HG03565 (cell line): ENCODE measurements at regions not wholly inside any gene's neighbourhood (a gene's known extent, or its start where the extent isn't known, plus 50 kb on each side); places are given as distances from the start of the nearest gene placed in this dataset.
"Not testable (repeated sequence)": the region's sequence is repeated elsewhere in the genome, so short reads cannot be mapped to it uniquely, and the experiment has no call there.

Experiments used
- ATAC-seq: cut with Tn5 transposase; IDR thresholded peaks from one replicate; pipeline ENCODE4 v1.9.1; 2021; ENCODE audit warnings: mild to moderate bottlenecking, moderate library complexity; ENCODE audit not compliant: unreplicated experiment

DNA sequence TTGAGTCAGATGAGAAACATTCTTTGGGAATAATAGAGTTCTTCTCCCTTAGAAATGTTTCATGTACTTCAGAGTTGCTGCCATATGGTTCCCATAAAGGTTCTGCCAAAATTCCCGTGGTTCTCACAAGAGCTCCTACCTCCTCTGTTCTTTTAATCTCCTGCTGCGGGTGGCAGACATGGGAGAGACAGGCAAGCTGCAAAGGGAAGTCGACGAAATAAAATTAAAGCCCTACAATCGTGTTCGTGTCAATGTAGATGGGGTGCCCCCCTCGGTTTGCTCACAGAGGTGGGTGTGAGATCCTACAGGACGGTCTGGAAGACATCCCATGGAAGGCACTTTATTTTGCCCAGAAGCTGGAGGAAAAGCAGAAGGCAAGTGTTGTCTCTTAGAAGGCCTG, 276.0 kb downstream of the RWDD3 start:
- no peak for ATAC-seq

DNA sequence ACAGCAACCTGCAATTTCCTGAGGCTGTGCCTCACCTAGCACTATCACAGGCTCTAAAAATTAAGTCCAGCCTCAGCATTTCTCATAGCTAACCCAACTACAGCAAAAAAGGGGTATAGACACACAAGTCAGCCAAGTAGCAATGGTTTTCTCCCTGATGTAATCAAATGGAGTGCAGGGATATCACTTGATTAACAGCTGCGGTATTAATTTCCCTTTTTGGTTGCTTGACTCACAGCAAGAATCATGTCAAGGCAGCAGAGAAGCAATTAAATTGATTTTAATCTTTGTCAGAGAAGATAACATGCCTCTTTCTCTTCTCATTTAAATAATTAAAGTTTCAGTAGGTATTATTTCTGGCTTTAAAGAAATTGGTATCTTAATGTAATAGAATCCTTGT, 278.9 kb downstream of the RWDD3 start:
- no peak for ATAC-seq

DNA sequence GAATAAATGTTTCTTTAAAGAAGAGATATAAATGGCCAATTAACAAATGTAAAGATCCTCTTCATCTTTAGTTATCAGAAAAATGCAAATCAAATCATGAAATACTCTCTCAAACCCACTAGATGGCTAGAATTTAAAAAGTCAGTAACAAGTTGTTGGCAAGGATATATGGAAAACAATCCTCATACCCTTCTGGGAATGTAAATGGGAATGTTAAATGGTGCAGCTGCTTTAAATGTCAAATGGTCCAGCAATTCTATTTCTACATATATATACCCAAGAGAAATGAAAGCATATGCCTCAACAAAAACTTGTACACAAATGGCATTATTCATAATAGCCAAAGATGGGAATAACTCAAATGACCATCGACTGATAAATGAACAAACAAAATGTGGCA, 283.5 kb downstream of the RWDD3 start:
- no peak for ATAC-seq

DNA sequence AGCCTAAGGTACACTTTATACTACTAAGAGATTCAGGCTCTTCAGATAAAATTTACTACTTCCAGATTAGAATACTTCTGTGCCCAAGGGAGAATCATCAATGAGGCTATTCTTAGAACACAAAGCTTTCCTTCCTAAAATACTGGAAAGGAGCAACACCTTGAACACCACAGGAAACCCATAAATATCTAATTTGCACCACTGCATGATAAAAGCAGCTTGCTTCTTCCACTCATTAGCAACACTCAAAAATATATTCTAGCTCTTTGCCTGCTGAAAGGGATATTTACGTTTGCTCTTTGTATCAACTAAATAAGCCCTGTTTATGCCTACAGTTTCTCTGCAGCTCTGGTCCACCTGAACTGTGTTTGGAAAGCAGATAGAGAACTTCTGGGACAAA, 284.3 kb downstream of the RWDD3 start:
- no peak for ATAC-seq

DNA sequence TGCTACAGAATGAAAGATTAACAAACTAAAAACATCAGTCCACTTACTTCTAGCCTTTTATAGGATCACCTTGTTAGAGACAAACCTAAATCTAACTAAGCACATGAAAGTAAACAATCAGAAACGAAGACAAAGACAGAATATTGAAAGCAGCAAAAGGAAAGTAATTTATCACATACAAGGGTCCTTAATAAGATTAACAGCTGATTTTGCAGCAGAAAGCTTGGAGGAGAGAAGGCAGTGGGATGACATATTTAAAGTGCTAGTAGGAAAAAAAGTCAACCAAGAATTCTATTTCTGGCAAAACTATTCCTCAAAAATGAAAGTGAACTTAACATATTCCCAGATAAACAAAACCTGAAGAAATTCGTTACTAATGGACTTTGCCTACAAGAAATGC, 286.4 kb downstream of the RWDD3 start:
- no peak for ATAC-seq

DNA sequence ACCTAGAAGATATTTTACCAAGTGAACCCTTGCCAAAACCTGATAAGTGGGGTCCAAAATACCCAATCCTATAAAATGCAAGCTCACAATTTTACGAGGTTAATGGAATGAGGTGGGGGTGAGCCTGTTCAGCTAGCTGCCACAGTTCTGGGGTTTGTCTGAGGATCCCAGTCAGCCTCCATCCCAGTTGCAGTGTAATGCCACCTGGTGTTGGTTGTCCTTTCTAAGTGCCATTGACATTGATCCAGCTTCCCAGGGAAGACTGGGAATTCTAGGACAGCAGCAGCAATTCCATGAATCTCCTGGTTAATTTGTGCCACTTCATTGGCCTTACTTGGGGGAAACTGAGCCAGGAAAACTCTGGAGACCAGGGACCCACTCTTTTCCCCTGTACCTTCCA, 298.3 kb downstream of the RWDD3 start:
- no peak for ATAC-seq

DNA sequence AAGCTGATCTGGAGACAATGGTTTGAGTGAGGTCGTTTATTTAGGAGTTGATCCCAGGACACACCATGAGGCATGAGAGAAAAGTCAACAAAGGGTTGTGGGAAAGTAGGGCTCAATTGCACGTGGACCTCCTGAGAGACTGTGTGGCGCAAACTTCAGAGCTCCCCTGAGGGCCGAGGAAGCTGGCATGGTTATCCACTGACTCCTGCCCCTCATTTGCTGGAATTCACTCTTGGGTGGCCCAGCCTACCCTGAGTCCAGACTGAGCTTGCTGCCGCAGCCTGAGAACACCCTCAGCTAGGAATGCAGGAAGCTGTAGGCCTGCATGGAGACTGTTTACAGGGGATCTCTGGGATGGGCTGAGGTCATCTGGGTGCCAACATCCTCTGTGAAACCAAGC, 301.0 kb downstream of the RWDD3 start:
- no peak for ATAC-seq

DNA sequence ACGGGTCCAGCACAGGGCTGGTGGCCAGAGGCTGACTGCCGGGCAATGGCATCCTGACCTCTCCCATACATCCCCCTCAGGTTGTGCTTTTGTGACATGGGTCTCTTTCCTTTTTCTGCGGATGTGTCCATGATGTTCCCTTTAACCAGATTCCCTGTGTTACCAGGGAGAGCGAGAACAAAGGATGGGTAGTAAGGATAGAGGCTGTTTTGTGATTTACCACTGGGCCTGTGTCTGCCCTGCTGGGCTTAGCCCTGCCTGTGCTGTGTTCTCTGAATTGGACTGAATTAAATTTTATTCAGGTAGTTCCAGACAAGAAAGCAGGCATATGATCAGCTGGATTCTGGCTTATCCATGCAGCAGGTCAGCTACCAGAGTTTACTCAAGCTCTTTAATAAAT, 301.6 kb downstream of the RWDD3 start:
- ATAC-seq, result no peak

DNA sequence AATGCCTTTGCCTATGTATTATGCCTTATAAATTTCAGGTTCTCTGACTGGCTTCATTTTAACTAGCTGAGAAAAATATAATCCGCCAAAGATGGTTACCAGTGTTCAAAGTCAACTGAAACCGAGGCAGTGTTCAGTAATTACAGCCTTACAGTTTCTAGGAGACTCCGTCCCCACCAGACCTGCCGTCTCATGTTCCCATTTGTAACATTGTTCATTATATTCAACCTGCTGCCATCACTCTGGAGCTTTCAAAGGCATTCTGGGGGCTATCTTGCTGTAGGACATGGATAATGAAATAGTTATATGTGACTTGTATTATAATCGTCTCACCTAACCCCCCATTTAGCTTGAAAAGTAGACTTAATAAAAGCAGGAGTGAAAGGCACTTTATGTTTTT, 302.5 kb downstream of the RWDD3 start:
- ATAC-seq, result no peak

DNA sequence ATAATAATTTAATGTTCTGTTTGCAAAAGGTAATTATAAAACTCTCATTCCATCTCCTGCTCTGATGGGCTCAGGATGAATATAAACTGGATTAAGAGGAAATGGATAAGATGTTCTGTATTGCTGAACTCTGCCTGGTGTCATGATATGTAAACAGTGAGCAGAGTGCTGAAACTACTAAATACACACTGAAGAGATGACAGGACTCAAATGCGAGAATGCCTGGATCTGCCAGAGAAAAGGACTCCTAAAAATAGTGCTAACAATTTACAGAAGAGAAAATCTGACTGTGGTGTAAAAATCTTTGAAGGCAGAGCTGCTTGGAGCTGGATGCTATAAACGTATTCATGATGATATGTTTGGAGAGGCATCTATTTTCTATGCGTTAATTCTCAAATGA, 303.2 kb downstream of the RWDD3 start:
- ATAC-seq, result no peak

DNA sequence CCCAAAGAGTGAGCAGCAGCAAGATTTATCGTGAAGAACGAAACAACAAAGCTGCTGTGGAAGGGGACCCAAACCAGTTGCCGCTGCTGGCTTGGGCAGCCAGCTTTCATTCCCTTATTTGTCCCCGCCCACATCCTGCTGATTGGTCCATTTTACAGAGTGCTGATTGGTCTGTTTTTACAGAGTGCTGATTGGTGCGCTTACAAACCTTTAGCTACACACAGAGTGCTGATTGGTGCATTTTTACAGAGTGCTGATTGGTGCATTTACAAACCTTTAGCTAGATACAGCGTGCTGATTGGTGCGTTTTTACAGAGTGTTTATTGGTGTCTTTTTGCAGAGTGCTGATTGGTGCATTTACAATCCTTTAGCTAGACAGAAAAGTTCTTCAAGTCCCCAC, 304.2 kb downstream of the RWDD3 start:
- ATAC-seq, result not testable (repeated sequence)

DNA sequence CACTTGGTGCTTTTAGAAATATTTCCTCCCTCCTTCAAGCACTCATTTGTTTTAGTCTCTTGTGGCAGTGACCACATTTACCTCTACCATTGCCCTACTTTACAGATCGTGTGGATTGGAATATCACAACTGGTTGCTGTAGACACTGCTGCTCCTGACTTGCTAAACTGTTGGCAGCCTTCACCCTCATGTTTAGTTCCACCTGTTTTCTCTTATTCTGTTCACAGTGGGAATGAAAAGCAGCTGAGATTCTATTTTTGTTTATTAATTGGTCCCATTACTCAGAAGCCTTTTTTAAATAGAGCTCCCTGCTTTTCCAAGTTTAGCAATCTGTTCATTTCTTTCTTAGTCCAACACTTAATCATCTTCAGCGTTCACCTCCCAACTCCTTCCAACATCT, 308.9 kb downstream of the RWDD3 start:
- no peak for ATAC-seq

DNA sequence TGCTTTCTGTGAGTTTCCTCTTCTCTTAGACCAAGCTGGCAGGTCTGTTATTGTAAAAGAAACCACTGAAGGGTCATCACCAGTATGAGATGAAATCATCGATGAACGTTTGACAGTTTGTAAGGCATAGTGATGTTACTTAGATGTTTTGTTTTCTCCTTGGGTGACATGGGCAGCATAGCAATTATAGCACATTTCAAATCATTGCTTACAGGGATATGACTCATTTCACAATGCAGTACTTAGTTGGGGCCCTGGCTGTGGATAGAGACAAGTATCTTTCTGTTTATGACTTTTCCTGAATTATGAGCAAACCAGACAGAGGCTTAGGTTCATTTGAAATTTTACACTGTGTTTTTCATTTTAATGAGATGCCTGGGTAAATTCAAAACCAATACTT, 313.0 kb downstream of the RWDD3 start:
- no peak for ATAC-seq

DNA sequence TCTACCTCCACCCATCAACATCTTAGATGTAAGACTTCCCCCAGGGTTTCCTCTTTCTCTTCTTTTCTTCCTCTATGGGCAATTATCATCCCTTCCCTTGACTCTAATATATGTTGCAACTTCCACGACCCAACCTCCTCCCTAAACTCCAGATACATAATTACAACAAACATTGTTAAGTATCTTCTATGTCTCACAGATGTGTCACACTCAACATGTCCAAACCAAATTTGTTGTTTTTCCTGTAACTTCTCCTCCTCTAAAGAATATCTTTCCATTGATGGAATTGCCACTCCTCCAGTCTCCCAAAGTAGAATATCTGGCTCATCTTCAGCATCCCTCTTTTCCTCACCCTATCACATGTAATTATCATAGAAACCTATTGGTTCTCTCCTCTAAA, 314.2 kb downstream of the RWDD3 start:
- no peak for ATAC-seq

DNA sequence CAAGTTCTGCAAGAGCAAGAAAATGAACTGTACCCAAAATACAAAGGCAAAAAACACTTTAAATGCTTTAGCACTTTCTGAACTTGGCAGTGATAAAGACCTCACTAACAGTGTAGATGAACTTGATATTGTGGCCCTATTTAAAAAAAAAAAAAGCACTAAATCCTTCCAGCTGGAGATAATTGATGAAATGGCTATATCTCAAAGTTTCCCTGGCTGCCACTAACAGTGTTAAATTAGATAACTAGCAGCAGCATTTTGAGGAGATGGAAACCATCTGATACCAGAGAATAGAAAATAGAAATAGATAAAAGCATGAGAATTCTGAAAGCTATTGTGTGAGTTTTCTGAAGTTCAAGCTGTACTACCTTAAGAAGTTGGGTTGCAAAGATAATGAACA, 317.2 kb downstream of the RWDD3 start:
- ATAC-seq, result no peak

DNA sequence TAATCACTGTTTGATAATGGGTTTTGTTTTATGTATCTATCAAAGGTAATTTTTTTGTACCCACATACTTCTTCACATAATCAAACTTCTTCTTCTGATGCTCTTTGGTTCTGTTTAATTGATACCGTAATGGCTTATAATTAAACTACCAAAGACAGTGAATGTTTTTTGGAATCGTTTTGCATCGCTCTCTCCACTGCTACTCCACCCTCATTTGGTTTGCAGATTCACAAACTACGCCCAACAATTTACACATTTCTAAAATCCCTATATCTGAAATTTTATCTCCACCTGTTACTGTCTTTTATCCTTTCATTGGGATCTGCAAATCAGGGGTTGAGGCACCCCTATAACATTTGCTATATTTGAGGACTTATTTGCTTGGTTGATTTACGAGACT, 319.6 kb downstream of the RWDD3 start:
- ATAC-seq, result no peak

DNA sequence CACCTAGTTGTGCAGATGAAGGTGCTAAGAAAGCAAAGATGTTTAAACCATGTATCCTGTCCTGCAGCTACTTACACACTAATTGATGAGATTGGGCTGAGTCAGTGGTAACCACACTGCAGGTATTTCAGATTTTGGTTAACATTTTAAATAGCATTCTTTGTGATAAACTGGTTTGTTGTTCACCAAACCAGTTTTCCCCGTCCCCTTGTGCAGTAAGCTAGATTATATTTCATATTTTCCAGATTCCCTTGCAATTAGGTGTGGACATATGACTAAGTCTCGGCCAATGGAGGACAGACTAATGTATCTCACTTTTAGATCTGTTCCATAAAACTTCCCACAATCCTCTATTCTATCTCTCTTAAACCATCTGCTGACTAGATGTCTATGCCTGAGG, 320.4 kb downstream of the RWDD3 start:
- no peak for ATAC-seq

DNA sequence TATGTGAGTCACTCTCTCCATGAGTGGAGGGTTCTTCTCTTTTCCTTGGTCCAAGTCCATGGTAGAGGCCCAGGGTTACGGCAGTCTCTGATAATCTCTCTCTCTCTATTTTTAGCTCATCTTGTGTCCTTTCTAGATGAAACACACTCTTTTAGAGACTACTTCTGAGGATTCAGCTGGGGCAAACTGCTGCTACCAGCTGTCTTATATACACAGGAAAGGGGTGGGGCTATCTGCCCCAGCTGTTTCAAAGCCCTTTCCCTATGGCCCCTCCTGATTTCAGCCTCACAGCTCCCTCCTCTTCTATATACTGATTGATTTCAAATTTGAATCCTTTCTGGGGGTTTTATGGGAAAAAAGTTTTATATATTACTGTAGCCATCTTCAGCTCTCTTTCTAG, 324.8 kb downstream of the RWDD3 start:
- ATAC-seq, result no peak

DNA sequence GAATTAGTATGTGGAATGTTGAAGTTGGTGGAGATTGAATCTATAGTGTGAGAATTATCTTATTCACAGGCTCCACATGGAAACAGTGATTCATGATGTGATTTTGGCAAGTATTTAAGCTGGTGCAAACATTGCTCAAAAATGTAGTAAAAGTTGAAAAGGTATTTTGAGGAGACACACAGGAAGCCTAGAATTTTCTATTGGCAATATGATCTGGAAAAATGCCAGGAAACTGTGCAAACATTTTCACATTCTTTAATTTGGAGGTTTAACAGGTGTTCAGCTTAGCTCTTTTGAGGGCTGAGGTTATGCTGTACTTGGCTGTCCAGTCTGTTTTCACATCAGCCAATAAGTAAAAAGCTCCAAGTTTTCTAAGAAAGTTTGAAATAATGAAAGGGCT, 327.3 kb downstream of the RWDD3 start:
- no peak for ATAC-seq

DNA sequence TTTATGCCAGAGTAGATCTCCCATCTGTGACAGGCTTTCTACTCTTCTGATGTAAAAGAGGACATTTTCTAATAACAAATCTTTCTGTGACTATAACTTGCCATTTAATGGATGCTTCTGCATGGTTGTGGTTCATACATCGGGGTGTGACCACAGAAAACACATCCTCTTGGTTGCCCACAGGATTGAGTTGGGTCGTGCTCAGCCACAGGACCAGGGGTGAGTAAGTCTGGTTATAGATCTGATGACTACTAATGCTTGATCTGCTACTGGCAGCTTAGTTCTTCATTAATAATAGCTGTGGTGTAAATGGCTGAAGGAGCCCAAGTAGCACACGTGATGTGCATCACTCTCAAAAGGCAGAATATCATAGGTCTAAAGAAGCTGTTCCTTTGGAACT, 328.2 kb downstream of the RWDD3 start:
- no peak for ATAC-seq

DNA sequence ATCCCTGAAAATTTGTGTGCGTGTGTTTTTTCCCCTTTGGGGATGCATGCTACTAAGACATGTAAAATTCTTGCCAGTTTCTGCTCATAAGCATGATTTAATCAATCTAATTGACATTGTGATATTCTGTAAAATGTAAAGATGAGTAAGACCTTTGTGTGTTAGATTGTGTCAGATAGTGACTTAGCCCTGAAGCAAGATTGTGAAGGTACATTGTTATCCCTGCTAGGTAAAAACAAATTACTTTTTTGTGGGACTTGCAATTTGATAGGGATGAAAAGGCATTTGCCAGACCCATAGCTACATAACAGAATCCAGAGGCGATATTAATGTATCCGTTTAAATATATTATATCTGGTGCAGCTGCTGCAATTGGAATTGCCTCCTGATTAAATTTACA, 338.0 kb downstream of the RWDD3 start:
- no peak for ATAC-seq

DNA sequence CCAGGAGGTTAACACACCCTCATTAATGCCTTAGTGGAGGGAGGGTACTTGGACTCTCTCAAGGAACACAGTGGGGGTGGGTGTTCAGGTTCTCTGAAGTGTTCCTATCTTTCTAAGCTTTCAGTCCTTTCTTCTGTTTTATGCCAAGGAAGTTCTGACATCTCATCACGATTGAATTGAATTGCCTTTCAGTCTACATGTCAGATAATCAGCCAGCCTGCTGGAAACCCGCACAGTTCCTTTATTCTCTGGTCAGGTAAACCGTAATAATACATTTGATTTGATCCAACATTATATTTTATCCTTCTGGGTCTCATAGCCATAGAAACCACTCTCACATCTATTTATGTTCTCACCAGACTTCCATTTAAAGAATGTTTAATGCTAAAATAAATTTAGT, 339.0 kb downstream of the RWDD3 start:
- no peak for ATAC-seq

DNA sequence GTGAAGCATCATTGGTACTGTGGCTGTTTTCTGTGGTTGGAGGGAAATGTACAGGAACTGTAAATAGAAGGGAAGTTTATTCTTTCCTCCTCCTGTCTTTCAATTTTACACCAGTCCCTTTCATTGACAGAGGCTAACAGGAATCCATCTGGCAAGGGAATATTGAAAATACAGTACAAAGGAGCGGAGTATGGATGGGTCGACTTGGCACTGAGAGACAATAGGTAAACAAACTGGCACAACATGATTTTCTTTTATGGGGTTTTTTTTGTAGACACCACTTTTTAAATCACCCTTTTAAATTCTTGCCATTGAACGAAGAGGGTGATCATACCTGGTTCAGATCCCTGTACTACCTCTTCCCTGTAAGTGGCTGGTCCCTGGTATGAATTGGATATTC, 341.3 kb downstream of the RWDD3 start:
- ATAC-seq, result no peak

DNA sequence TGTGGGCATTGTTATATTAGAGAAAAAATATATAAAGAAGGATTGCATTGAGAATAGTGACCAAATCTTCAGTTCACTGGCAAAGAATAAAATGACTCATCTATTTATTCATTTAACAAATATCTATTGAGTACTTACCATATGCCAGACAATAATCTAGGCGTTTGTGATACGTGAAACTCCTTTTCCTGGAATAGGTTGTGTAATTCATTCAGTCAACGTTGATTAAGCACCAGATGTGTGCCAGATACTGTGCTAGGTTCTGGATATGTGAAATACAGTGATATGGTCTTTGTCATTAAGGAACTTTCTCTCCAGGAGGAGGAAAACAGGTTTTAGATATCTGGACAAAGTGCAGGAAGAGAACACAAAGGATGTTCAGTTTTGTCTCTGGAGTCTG, 344.5 kb downstream of the RWDD3 start:
- no peak for ATAC-seq
